Osteocyte (in vitro differentiated cells): ENCODE measurements at regions not wholly inside any gene's neighbourhood (a gene's known extent, or its start where the extent isn't known, plus 50 kb on each side); places are given as distances from the start of the nearest gene placed in this dataset.

Experiments used
- DNase-seq: peaks from one replicate; pipeline ENCODE4 v3.0.0; 2021; ENCODE audit warnings: mixed read lengths; ENCODE audit not compliant: unreplicated experiment; ENCODE audit errors: extremely low spot score
- H3K27ac Mint-ChIP-seq: one replicate; pipeline ENCODE4 v1.8.0; 2021; ENCODE audit warnings: mild to moderate bottlenecking, mixed read lengths; ENCODE audit not compliant: unreplicated experiment
- H3K27me3 Mint-ChIP-seq: one replicate; pipeline ENCODE4 v1.8.0; 2021; ENCODE audit warnings: mixed read lengths; ENCODE audit not compliant: unreplicated experiment
- H3K36me3 Mint-ChIP-seq: one replicate; pipeline ENCODE4 v1.8.0; 2021; ENCODE audit warnings: mixed read lengths; ENCODE audit not compliant: unreplicated experiment
- H3K4me1 Mint-ChIP-seq: one replicate; pipeline ENCODE4 v1.8.0; 2021; ENCODE audit warnings: mixed read lengths; ENCODE audit not compliant: unreplicated experiment
- H3K4me3 Mint-ChIP-seq: one replicate; pipeline ENCODE4 v1.8.0; 2021; ENCODE audit warnings: mild to moderate bottlenecking, moderate library complexity, mixed read lengths; ENCODE audit not compliant: unreplicated experiment
- H3K9me3 Mint-ChIP-seq: one replicate; pipeline ENCODE4 v1.8.0; 2021; ENCODE audit warnings: mixed read lengths; ENCODE audit not compliant: unreplicated experiment
- TF ChIP-seq, protein P1 (sequence below): fragments of 200-600 bp; sonication (generic); IDR thresholded peaks from 2 replicates; pipeline ENCODE4 v1.5.0; 2021; ENCODE audit warnings: antibody characterized with exemption, mild to moderate bottlenecking, moderate library complexity

DNA sequence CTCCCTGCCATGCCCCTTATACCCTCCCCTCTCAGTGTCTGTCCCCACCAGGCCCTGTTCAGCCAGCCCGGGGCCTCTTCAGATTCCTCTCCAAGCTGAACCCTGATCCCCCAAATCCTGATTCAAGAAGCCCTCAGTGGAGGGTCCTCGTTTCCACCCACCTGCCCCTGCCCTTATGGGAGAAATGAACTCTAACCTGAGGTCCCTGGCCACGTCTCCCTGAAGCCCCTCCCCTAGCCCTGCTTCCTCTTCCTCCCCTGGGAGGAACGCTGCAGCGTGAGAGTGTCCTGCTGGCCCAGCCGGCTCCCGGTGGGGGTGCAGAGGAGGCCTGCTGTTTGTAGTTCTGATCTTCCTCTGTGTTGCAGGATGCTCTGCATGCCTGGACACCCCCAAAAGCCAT, 56.7 kb upstream of the GLI2 start:
- DNase-seq = no peak
- H3K27ac Mint-ChIP-seq = no peak overlapping the region
- TF ChIP-seq, protein P1, sequence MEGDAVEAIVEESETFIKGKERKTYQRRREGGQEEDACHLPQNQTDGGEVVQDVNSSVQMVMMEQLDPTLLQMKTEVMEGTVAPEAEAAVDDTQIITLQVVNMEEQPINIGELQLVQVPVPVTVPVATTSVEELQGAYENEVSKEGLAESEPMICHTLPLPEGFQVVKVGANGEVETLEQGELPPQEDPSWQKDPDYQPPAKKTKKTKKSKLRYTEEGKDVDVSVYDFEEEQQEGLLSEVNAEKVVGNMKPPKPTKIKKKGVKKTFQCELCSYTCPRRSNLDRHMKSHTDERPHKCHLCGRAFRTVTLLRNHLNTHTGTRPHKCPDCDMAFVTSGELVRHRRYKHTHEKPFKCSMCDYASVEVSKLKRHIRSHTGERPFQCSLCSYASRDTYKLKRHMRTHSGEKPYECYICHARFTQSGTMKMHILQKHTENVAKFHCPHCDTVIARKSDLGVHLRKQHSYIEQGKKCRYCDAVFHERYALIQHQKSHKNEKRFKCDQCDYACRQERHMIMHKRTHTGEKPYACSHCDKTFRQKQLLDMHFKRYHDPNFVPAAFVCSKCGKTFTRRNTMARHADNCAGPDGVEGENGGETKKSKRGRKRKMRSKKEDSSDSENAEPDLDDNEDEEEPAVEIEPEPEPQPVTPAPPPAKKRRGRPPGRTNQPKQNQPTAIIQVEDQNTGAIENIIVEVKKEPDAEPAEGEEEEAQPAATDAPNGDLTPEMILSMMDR = no peak
- H3K4me1 Mint-ChIP-seq = peaks cover 5% of the 10 kb centered on the region
- H3K36me3 Mint-ChIP-seq = no peaks in the 10 kb centered on the region
- no peak overlapping the region for H3K4me3 Mint-ChIP-seq
- H3K9me3 Mint-ChIP-seq = no peaks in the 10 kb centered on the region
- peaks cover 43% of the 10 kb centered on the region for H3K27me3 Mint-ChIP-seq

DNA sequence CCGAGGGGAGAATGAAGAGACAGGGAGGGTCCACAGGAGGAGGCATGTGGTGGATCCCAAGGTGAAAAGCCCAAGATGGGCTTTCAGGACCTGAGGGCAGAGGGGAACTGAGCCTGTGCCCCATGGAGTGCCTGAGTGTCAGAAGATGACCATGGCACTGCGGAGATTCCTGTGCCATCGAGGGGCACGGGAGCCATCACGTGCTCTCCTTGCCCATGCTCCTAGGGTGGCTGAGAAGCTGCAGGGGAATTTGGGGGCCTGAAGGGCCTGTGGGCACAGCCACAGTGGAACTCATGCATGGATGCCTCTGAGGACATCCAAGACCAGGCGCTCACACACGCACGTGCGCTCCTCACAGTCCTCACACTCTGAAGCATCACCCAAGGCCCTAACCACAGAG, 56.1 kb upstream of the GLI2 start:
- Mint-ChIP-seq H3K36me3 (no peaks in the 10 kb centered on the region), H3K9me3 (no peaks in the 10 kb centered on the region), H3K4me1 (peaks cover 5% of the 10 kb centered on the region), H3K27ac (no peak overlapping the region), H3K4me3 (no peak overlapping the region), H3K27me3 (peaks cover 44% of the 10 kb centered on the region)
- DNase-seq = no peak
- TF ChIP-seq, protein P1 = no peak

DNA sequence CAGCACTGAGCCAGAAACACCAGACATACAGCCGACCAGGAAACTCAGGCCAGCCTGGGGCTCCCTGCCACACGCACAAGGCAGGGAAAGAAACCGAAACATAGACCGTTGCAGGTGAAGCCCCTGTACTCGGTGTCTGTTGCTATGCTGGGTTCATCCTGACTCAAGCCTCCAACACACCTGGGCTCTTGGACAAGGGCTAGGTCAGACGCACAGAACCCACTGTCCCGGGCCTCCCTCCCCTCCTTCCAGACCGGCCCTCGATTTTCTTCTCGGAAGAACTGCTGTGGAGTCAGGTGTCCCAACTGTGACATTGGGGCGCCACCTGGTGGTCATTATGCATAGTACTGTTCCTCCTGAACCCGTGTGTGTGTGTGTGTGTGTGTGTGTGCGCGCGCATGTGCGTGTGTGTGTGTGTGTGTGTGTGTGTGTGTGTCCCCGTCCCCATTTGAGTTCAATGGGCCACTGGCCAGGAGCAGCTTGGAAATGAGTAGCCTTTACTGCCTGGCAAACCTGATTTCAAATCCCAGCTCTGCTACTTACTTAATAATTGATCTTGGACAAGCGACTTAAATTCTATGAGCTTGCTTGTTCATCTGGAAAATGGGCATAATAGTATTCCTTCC, 55.4 kb upstream of the GLI2 start:
- TF ChIP-seq, protein P1 = peak; percentile 63
- Mint-ChIP-seq H3K4me3 (no peak overlapping the region), H3K4me1 (peaks cover 5% of the 10 kb centered on the region), H3K9me3 (no peaks in the 10 kb centered on the region), H3K27me3 (peaks cover 47% of the 10 kb centered on the region), H3K36me3 (no peaks in the 10 kb centered on the region), H3K27ac (no peak overlapping the region)
- DNase-seq = peak; percentile 92

DNA sequence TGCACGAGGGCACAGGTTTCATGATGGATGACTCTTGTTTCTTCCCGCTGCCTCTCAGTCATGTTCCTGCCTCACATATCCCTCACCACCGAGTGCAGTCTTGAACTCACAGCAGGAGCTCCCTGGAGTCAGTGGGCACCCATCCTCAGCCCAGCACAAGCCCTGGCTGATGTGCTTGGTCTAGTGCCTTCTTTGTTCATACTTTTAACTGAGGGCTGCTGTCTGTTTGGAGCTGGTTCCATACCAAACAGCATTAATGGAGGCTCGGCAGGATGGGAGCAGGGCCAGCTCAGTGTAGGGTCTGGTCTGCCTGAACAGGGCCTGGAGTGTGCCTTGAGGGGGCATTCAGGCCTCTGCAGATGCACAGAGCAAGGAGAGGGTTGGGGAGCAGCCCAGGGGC, 54.5 kb upstream of the GLI2 start:
- DNase-seq = no peak
- TF ChIP-seq, protein P1 = no peak
- no peak overlapping the region for H3K27ac Mint-ChIP-seq
- H3K27me3 Mint-ChIP-seq = peaks cover 47% of the 10 kb centered on the region
- peaks cover 5% of the 10 kb centered on the region for H3K4me1 Mint-ChIP-seq
- H3K4me3 Mint-ChIP-seq = no peak overlapping the region
- no peaks in the 10 kb centered on the region for H3K9me3 Mint-ChIP-seq
- H3K36me3 Mint-ChIP-seq = no peaks in the 10 kb centered on the region

DNA sequence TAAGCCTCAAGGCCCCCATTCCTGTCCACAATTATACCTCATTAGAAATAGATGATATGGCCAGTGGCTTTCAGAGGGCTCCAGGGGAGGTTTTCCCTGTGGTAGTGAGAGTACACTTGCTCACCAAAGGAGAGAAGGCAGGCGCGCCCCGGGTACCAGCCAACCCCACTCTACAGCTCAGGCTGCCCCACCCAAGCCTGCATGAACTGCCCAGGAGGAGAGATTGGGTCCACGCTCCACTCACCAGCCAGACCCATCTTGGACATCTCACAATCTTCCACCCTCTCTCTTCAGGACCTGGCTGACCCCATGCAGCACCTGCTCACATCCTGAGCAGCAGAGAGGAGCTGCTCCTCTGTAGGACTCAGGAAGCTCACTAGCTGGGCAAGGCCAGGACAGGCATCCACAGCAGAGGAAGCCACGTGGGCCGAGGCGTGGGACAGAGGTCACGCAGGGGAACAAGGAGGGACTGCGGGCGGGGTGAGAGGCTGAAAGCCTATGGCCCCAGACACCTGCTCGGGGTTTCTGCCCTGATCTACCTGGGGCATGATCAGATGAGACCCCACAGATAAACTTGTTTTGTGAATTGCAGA, 53.9 kb upstream of the GLI2 start:
- TF ChIP-seq, protein P1 = no peak
- no peak overlapping the region for H3K27ac Mint-ChIP-seq
- H3K9me3 Mint-ChIP-seq = no peaks in the 10 kb centered on the region
- H3K27me3 Mint-ChIP-seq = peaks cover 46% of the 10 kb centered on the region
- DNase-seq = no peak
- H3K36me3 Mint-ChIP-seq = no peaks in the 10 kb centered on the region
- no peak overlapping the region for H3K4me3 Mint-ChIP-seq
- H3K4me1 Mint-ChIP-seq = peaks cover 5% of the 10 kb centered on the region
